Activated CD8-positive, alpha-beta memory T cell treated with anti-CD3 and anti-CD28 coated beads for 48 hours (primary cell): ENCODE measurements at regions not wholly inside any gene's neighbourhood (a gene's known extent, or its start where the extent isn't known, plus 50 kb on each side); places are given as distances from the start of the nearest gene placed in this dataset.
"Not testable (repeated sequence)": the region's sequence is repeated elsewhere in the genome, so short reads cannot be mapped to it uniquely, and the experiment has no call there.

Experiments
- DNase-seq, 3 experiments: peaks; one replicate each; pipeline ENCODE4 v3.0.0-alpha.2; 2020; ENCODE audit warnings: low read depth in 2 of 3, low spot score in 2 of 3

DNA sequence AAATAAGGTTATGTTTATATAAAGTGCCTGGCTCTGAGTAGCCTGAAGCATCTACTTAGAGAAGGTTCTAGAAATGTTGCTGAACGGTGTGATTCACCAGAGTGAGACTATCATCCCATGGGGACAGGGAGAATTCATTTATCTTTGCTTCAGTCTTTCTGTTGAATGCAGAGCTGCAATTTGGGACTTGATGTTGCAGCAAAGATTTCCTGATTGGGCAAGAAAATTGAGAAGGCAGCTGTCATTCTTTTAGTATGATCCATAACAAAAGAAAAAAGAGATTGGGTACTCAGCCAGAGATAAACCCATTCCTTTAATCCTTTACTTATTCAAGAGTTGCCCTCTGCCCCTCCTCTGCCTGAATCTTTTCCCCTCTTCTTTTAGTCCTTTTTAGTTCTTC is 456.3 kb upstream of the WWC1 start:
- DNase-seq, result no peak

GRCh38 chr5:167837127-167837526 is 454.3 kb upstream of the WWC1 start:
- no peak for DNase-seq

DNA sequence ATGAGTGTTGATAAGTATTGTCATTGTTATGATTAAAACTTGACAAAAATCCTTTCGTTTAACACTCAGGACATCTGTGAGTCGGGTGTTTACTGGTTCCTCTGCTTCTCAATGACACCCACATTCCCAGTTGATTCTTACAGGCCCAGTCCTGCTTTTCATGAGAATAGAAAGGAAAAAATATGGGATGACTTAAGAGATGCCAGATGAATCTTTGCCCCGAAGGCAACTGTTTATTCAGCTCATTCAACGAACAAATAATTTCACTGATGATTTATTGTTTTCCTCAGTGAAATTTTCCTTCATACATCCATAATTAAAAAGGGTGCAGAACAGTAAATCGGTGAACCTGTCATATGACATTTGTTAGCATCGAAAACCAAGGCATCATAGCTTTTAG is 452.4 kb upstream of the WWC1 start:
- no peak for DNase-seq

DNA sequence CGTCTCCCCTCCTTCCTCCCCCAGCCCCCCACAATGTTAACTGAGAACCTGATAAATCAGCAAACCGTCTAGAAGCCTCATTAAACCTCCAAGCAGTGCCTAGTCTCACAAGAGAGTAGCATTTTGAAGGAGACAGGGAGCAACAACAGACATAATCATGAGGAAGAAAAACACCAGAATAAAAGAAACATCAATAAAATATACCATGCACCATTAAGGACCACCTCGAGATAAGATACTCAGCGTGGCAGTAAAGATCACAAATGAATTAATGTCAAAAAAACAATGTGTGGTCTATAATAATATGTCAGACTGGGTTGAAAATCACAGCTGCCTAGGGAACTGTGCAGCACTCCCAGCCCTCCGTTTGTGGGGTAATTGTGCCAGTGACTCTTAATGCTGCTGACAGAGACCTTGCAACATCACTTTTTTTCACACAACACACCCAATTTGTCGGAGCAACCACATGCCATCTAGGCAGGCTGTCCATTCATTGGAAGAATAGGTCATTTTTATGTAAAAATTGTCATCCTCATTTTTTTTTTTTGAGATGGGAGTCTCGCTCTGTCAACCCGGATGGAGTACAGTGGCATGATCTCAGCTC is 450.8 kb upstream of the WWC1 start:
- no peak for DNase-seq

GRCh38 chr5:167843881-167844572 is 447.4 kb upstream of the WWC1 start:
- DNase-seq, result no peak

- DNase-seq, result no peak
Measured at GRCh38 chr5:167845952-167846351, 445.5 kb upstream of the WWC1 start.

- no peak for DNase-seq
Measured at GRCh38 chr5:167849874-167850273, 441.6 kb upstream of the WWC1 start.

GRCh38 chr5:167850911-167851310 is 440.5 kb upstream of the WWC1 start:
- no peak for DNase-seq

DNA sequence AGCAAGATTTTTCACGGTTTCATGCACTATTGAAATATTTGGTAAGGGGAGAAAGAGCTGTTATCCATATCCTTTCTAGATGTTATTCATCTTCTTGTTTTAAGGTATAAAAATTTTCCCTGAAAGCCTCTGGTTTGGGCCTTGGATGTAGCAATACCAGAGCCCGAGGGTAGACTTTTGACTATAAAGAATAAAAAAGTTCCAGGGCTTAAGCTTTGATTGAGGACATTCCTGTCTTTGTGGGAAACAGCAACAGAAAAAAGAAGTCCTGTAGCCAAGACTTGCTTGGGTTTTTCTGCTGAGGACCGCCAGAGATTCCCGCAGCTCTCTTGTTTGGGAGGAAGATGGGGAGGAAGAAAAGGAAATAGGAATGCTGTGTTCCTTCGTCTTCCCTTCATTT is 440.0 kb upstream of the WWC1 start:
- no peak for DNase-seq

DNA sequence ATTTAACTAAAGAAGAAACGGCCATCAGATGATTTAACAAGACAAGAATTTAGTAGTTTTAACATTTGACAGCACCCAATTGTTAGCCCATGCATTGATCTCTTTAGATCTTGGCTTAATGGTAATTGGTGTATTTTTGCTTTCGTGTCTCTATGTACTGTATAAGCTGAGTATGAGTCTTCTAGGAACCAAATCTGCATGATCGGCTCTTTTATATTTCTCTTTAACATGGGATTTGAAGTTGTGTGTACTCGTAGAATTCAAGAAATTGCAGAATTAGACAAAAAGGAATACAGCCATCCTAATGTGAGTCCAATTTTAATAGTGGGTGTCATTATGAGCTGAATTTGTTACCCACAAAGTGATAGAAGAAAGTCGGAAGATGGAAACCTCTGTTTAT is 438.9 kb upstream of the WWC1 start:
- DNase-seq, result no peak

GRCh38 chr5:167853421-167853820 is 438.0 kb upstream of the WWC1 start:
- no peak for DNase-seq

- DNase-seq, result no peak
Measured at GRCh38 chr5:167855818-167856217, 435.6 kb upstream of the WWC1 start.

GRCh38 chr5:167857321-167857720 is 434.1 kb upstream of the WWC1 start:
- no peak for DNase-seq

DNA sequence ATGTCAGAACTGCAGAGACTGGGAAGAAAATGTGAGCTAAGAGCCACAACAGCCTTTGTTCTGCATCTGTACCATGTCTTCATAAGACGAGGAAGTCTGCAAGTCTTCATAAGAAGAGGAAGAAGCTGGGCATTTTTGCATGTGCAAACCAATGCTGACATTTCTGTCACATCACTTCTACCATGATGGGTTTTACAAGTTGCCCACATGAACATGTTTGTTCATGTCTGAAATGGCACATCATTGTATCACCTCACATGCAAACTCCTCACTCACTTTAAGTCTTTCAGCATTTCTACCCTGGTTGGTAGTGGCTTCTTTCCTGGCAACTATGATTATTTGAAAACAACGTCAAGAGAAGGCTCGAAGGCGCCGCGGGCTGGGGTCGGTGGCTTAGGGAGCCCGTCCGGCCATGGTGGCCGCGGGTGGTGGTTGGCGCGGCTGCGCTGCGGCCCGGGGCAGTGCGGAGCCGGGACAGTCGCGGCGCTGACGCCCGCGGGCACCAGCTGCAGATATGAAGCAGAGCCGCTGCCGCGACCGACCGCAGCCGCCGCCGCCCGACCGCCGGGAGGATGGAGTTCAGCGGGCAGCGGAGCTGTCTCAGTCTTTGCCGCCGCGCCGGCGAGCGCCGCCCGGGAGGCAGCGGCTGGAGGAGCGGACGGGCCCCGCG is 433.1 kb upstream of the WWC1 start:
- DNase-seq, result not testable (repeated sequence)

GRCh38 chr5:167861129-167861927 is 430.1 kb upstream of the WWC1 start:
- no peak for DNase-seq

DNA sequence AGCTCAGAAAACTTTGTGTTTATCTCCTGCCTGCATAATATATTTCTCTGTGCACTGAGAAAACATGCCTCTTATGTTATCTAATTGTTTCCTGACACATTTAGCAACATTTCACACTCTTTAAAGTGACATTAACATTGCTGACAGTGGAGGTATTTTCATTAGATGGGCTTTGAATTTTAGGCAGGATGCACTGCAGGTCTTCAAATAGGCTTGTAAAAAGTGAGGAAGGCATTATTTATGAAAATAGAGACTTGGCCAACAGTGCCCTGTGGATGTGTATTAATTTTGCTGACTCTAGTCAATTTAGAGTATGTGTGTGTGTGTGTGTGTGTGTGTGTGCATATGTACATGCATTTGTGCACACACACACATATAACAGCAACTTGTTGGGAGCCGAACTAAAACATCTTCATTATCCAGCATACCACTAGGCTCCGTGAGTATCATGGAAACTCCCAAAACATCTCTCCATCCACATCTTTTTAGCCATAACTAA is 429.5 kb upstream of the WWC1 start:
- DNase-seq, result no peak

GRCh38 chr5:167863883-167864282 is 427.6 kb upstream of the WWC1 start:
- no peak for DNase-seq

DNA sequence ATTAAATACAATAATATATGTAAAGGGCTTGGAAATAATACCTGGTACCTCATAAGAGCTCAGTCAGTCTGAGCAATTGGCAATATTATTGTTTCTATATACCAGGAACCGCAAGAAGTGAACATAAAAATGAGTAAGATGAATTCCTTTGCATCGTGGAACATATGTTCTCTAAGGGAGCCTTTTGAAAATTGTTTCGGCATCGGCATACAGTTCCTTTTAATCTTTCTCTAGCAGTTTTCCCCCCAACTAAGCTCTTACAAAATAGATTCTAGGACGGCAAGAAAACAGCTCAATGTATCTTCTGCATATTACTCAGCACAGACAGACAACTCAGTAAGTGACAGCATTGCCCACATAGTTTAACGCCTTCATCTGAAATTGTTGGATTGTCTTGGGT is 426.6 kb upstream of the WWC1 start:
- DNase-seq, result no peak

- DNase-seq, result no peak
Measured at GRCh38 chr5:167866797-167867196, 424.6 kb upstream of the WWC1 start.

GRCh38 chr5:167867281-167867680 is 424.2 kb upstream of the WWC1 start:
- no peak for DNase-seq

- DNase-seq, result no peak
Measured at GRCh38 chr5:167869125-167869524, 422.3 kb upstream of the WWC1 start.

DNA sequence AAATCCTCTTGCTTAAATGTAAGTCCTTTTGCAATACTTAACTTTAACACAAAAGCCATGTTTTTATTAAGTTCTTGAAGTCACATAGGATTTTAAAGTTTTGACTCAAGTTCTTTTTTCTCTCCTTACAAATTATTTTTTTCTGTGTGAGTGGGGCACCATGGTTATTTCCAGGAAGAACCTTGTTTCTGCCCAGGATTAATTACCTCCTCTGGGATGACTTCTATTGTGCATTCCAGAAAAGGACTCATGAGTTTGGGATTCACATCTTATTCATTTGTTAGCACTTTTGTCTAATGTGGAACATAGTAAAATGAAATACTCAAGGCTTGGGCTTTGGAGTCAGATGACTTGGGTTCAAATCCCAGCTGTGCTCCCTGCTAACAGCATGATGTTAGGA is 421.4 kb upstream of the WWC1 start:
- no peak for DNase-seq
